Calu3 (cell line): ENCODE measurements at regions not wholly inside any gene's neighbourhood (a gene's known extent, or its start where the extent isn't known, plus 50 kb on each side); places are given as distances from the start of the nearest gene placed in this dataset.

ENCODE experiments used
- BruUV-seq: library from RNA; stranded (reverse); fragments of 400-500 nt; replicated peaks from 2 replicates; lab custom pipeline; 2021; lab: Mats Ljungman, UMichigan
- CTCF ChIA-PET: fragments of 300-600 bp; sonication (Branson Sonifier 250); formaldehyde crosslinking; loops from one replicate; lab custom pipeline; 2022; ENCODE audit warnings: antibody characterized with exemption; lab: Charles Lee
- DNase-seq: peaks from one replicate; pipeline ENCODE4 v3.0.0; 2022
- H3K27ac Mint-ChIP-seq: one replicate; pipeline ENCODE4 v1.8.0; 2022; ENCODE audit warnings: mixed read lengths; ENCODE audit not compliant: unreplicated experiment
- H3K27me3 Mint-ChIP-seq: one replicate; pipeline ENCODE4 v1.8.0; 2022; ENCODE audit warnings: mixed read lengths; ENCODE audit not compliant: unreplicated experiment
- H3K36me3 Mint-ChIP-seq: one replicate; pipeline ENCODE4 v1.8.0; 2022; ENCODE audit warnings: mild to moderate bottlenecking, moderate library complexity, mixed read lengths; ENCODE audit not compliant: insufficient read depth, unreplicated experiment
- H3K4me1 Mint-ChIP-seq: one replicate; pipeline ENCODE4 v1.8.0; 2022; ENCODE audit warnings: mild to moderate bottlenecking, low read depth, mixed read lengths; ENCODE audit not compliant: unreplicated experiment
- H3K4me3 Mint-ChIP-seq: one replicate; pipeline ENCODE4 v1.8.0; 2022; ENCODE audit warnings: mild to moderate bottlenecking, low read depth, moderate library complexity, mixed read lengths; ENCODE audit not compliant: unreplicated experiment
- H3K9me3 Mint-ChIP-seq: one replicate; pipeline ENCODE4 v1.8.0; 2022; ENCODE audit warnings: low read depth, mixed read lengths; ENCODE audit not compliant: unreplicated experiment
- intact Hi-C: fragments of 100-400 bp; cut with micrococcal nuclease; formaldehyde crosslinking; loops from one replicate; pipeline ENCODE4 v1.10.0; 2022; ENCODE audit not compliant: unreplicated experiment
- TF ChIP-seq, protein P1 (sequence below): fragments of 200-600 bp; IDR thresholded peaks from one replicate; pipeline ENCODE4 v1.8.0; 2022; ENCODE audit warnings: antibody characterized with exemption; ENCODE audit not compliant: unreplicated experiment

GRCh38 chr6:168190646-168191443 lies 111.8 kb upstream of the FRMD1 start:
- Mint-ChIP-seq H3K4me1 (peaks cover 26% of the 10 kb centered on the region), H3K27ac (no peak overlapping the region), H3K9me3 (no peaks in the 10 kb centered on the region), H3K27me3 (peaks cover 77% of the 10 kb centered on the region), H3K36me3 (peaks cover 6% of the 10 kb centered on the region), H3K4me3 (no peak overlapping the region)
- intact Hi-C loops, result no loop called here
- no peak for DNase-seq
- CTCF ChIA-PET, result no interaction called here
- no TSS peak for BruUV-seq
- TF ChIP-seq, protein P1, sequence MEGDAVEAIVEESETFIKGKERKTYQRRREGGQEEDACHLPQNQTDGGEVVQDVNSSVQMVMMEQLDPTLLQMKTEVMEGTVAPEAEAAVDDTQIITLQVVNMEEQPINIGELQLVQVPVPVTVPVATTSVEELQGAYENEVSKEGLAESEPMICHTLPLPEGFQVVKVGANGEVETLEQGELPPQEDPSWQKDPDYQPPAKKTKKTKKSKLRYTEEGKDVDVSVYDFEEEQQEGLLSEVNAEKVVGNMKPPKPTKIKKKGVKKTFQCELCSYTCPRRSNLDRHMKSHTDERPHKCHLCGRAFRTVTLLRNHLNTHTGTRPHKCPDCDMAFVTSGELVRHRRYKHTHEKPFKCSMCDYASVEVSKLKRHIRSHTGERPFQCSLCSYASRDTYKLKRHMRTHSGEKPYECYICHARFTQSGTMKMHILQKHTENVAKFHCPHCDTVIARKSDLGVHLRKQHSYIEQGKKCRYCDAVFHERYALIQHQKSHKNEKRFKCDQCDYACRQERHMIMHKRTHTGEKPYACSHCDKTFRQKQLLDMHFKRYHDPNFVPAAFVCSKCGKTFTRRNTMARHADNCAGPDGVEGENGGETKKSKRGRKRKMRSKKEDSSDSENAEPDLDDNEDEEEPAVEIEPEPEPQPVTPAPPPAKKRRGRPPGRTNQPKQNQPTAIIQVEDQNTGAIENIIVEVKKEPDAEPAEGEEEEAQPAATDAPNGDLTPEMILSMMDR, result no peak

- H3K27ac Mint-ChIP-seq, result no peak overlapping the region
- CTCF ChIA-PET, result no interaction called here
- no TSS peak for BruUV-seq
- H3K27me3 Mint-ChIP-seq, result peaks cover 77% of the 10 kb centered on the region
- DNase-seq, result no peak
- TF ChIP-seq, protein P1, result no peak
- H3K4me1 Mint-ChIP-seq, result peaks cover 18% of the 10 kb centered on the region
- no peaks in the 10 kb centered on the region for H3K9me3 Mint-ChIP-seq
- H3K36me3 Mint-ChIP-seq, result peaks cover 3% of the 10 kb centered on the region
- intact Hi-C loops, result no loop called here
- H3K4me3 Mint-ChIP-seq, result no peak overlapping the region
Measured at GRCh38 chr6:168190014-168190405, 111.0 kb upstream of the FRMD1 start.

GRCh38 chr6:168189200-168190013 lies 110.4 kb upstream of the FRMD1 start:
- peaks cover 75% of the 10 kb centered on the region for H3K27me3 Mint-ChIP-seq
- no peak overlapping the region for H3K4me3 Mint-ChIP-seq
- no peak for DNase-seq
- intact Hi-C loops, result no loop called here
- peaks cover 12% of the 10 kb centered on the region for H3K4me1 Mint-ChIP-seq
- no peaks in the 10 kb centered on the region for H3K36me3 Mint-ChIP-seq
- BruUV-seq, result no TSS peak
- CTCF ChIA-PET, result no interaction called here
- no peak overlapping the region for H3K27ac Mint-ChIP-seq
- TF ChIP-seq, protein P1, result no peak
- H3K9me3 Mint-ChIP-seq, result no peaks in the 10 kb centered on the region

DNA sequence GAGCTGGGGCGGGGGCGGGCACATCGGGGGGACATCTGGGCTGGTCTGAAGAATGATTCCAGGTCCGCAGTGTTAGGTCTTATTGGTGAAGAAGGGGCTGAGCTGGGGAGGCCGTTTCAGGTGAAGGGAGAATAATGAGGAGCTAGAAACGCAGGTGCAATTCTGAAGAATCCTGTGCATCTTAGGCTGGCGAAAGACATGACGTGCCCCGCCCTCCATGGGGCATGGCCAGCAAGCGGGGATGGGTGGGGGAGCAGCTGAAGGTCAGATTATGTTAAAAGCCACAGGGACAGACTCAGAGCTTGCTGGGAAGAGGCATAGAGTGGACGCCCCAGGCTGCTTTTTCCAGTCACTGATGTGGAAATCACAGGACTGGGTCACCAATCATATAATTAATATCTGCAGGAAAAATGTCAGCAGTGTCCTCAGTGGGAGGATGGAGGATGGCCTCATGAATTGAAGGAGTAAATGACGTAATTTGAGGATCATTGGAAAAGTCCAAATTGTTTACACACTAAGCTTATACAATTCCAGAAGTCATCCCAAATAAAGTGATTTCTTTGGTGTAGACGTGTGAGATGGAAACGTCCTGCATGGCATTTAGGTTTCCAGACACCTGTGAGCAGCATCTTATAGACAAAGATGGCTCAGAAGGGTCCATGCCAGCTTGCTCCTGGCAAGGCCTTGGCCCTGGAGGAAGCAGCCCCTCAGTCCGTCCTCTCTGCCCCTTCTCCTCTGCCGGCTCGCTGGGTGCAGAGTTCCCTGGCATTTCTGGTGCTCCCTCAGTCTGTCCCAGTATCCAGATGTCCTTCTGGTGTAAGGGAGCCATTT lies 109.6 kb upstream of the FRMD1 start:
- intact Hi-C loops, result no loop called here
- H3K9me3 Mint-ChIP-seq, result no peaks in the 10 kb centered on the region
- DNase-seq, result no peak
- BruUV-seq, result no TSS peak
- TF ChIP-seq, protein P1, result no peak
- no peaks in the 10 kb centered on the region for H3K36me3 Mint-ChIP-seq
- CTCF ChIA-PET, result interaction anchor here (0.6 kb wide), 1 partner anchor 233 kb away, joined by 6 read pairs; no protein-coding TSS in a partner anchor
- peaks cover 68% of the 10 kb centered on the region for H3K27me3 Mint-ChIP-seq
- H3K4me1 Mint-ChIP-seq, result peaks cover 12% of the 10 kb centered on the region
- H3K27ac Mint-ChIP-seq, result no peak overlapping the region
- no peak overlapping the region for H3K4me3 Mint-ChIP-seq
